ENCODE measurements at regions not wholly inside any gene's neighbourhood (a gene's known extent, or its start where the extent isn't known, plus 50 kb on each side); places are given as distances from the start of the nearest gene placed in this dataset.

DNA sequence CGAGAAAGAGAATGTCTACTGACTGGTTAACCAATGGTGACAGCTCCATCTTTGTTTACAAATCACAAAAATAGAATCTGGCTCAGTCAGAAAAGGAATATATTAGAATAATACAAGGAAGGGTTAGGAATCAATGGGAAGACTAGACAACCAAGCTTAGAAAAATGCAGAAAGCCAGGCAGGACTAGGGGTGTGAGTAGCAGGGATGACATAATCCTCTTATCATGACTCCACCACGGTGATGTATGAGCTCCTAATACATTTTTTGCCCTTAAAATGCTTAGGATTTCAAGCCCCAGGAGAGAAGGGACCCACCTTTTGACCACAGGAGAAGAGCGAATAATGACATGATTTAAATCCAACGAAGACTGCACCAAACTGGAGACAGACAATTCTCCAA is 252.3 kb downstream of the CHD9NB start:
- DNase-seq (ENCODE audit: low spot score) (no peak), ATAC-seq (no peak)
- H3K36me3 Mint-ChIP-seq = no peaks in the 10 kb centered on the region
- H3K9me3 Mint-ChIP-seq = peaks cover 32% of the 10 kb centered on the region
- TF ChIP-seq GTF2I (CRISPR knock-in tag; conservative IDR thresholded peaks at IDR 0.05) (no peak), CREM (CRISPR knock-in tag; IDR thresholded peaks at IDR 0.05) (no peak), NFYB (CRISPR knock-in tag; conservative IDR thresholded peaks at IDR 0.05; ENCODE audit: low read depth) (no peak), ZBTB21 (CRISPR knock-in tag; IDR thresholded peaks at IDR 0.05; ENCODE audit: borderline replicate concordance) (no peak), OVOL2 (CRISPR knock-in tag; IDR thresholded peaks at IDR 0.05; ENCODE audit: borderline replicate concordance) (no peak), NR2C2 (CRISPR knock-in tag; IDR thresholded peaks at IDR 0.05) (no peak), PRRX2 (CRISPR knock-in tag; IDR thresholded peaks at IDR 0.05) (no peak), ZNF532 (CRISPR knock-in tag; IDR thresholded peaks at IDR 0.05; ENCODE audit: borderline replicate concordance) (no peak), TP53 (CRISPR knock-in tag; IDR thresholded peaks at IDR 0.05) (no peak)
- TF ChIP-seq, protein P1, sequence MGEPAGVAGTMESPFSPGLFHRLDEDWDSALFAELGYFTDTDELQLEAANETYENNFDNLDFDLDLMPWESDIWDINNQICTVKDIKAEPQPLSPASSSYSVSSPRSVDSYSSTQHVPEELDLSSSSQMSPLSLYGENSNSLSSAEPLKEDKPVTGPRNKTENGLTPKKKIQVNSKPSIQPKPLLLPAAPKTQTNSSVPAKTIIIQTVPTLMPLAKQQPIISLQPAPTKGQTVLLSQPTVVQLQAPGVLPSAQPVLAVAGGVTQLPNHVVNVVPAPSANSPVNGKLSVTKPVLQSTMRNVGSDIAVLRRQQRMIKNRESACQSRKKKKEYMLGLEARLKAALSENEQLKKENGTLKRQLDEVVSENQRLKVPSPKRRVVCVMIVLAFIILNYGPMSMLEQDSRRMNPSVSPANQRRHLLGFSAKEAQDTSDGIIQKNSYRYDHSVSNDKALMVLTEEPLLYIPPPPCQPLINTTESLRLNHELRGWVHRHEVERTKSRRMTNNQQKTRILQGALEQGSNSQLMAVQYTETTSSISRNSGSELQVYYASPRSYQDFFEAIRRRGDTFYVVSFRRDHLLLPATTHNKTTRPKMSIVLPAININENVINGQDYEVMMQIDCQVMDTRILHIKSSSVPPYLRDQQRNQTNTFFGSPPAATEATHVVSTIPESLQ (CRISPR knock-in tag; IDR thresholded peaks at IDR 0.05) = no peak
- TF ChIP-seq, protein P2, sequence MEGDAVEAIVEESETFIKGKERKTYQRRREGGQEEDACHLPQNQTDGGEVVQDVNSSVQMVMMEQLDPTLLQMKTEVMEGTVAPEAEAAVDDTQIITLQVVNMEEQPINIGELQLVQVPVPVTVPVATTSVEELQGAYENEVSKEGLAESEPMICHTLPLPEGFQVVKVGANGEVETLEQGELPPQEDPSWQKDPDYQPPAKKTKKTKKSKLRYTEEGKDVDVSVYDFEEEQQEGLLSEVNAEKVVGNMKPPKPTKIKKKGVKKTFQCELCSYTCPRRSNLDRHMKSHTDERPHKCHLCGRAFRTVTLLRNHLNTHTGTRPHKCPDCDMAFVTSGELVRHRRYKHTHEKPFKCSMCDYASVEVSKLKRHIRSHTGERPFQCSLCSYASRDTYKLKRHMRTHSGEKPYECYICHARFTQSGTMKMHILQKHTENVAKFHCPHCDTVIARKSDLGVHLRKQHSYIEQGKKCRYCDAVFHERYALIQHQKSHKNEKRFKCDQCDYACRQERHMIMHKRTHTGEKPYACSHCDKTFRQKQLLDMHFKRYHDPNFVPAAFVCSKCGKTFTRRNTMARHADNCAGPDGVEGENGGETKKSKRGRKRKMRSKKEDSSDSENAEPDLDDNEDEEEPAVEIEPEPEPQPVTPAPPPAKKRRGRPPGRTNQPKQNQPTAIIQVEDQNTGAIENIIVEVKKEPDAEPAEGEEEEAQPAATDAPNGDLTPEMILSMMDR (IDR thresholded peaks at IDR 0.05) = no peak
- CTCF ChIA-PET = no interaction called here
- H3K4me3 Mint-ChIP-seq = no peak overlapping the region
- POLR2A ChIA-PET = no interaction called here
- H3K27me3 Mint-ChIP-seq (ENCODE audit: low read depth) = no peaks in the 10 kb centered on the region
- peaks cover 31% of the 10 kb centered on the region for H3K4me1 Mint-ChIP-seq
- no peak overlapping the region for H3K27ac Mint-ChIP-seq

DNA sequence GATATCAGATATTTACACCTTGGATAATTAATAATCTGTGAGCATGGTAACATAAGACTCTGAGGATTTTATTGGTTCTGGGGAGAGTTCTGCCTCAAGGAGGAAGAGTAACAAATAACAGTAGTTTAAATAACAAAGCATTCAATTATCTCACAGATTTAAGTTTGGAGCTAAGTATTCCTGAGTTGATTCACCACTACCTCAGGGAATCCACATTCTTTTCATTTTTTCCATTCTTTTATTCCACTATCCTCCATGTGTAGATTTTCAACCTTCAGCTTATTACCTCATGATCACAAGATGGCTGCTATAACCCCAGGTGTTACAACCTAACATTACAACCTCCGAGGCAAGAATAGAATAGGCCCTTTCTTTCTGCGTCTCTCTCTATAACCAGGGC is 252.2 kb upstream of the TOX3 start:
- ChIA-PET POLR2A (no interaction called here), CTCF (interaction anchor here (0.7 kb wide), 2 partner anchors 11 to 114 kb away, joined by 3 read pairs; no protein-coding TSS in a partner anchor)
- H3K27ac Mint-ChIP-seq = peak overlapping the region; percentile 67; the same call in 1 of the 2 replicates
- H3K4me1 Mint-ChIP-seq = peaks cover 31% of the 10 kb centered on the region
- no peak for DNase-seq (ENCODE audit: low spot score)
- no peaks in the 10 kb centered on the region for H3K27me3 Mint-ChIP-seq (ENCODE audit: low read depth)
- TF ChIP-seq CREM (CRISPR knock-in tag; IDR thresholded peaks at IDR 0.05) = no peak
- TF ChIP-seq, protein P3, sequence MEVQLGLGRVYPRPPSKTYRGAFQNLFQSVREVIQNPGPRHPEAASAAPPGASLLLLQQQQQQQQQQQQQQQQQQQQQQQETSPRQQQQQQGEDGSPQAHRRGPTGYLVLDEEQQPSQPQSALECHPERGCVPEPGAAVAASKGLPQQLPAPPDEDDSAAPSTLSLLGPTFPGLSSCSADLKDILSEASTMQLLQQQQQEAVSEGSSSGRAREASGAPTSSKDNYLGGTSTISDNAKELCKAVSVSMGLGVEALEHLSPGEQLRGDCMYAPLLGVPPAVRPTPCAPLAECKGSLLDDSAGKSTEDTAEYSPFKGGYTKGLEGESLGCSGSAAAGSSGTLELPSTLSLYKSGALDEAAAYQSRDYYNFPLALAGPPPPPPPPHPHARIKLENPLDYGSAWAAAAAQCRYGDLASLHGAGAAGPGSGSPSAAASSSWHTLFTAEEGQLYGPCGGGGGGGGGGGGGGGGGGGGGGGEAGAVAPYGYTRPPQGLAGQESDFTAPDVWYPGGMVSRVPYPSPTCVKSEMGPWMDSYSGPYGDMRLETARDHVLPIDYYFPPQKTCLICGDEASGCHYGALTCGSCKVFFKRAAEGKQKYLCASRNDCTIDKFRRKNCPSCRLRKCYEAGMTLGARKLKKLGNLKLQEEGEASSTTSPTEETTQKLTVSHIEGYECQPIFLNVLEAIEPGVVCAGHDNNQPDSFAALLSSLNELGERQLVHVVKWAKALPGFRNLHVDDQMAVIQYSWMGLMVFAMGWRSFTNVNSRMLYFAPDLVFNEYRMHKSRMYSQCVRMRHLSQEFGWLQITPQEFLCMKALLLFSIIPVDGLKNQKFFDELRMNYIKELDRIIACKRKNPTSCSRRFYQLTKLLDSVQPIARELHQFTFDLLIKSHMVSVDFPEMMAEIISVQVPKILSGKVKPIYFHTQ (CRISPR knock-in tag; IDR thresholded peaks at IDR 0.05) = no peak
- TF ChIP-seq GTF2I (CRISPR knock-in tag; conservative IDR thresholded peaks at IDR 0.05) = 0 out of 2 replicates have a peak, but pooled peaks have one; percentile 6
- no peak for TF ChIP-seq EMX1 (CRISPR knock-in tag; IDR thresholded peaks at IDR 0.05)
- TF ChIP-seq ESRRA (CRISPR knock-in tag; IDR thresholded peaks at IDR 0.05; ENCODE audit: borderline replicate concordance) = no peak
- no peak for TF ChIP-seq ZNF281 (CRISPR knock-in tag; IDR thresholded peaks at IDR 0.05)
- TF ChIP-seq ELF4 (CRISPR knock-in tag; IDR thresholded peaks at IDR 0.05; ENCODE audit: low read depth) = no peak
- H3K36me3 Mint-ChIP-seq = peaks cover 10% of the 10 kb centered on the region
- peaks cover 33% of the 10 kb centered on the region for H3K9me3 Mint-ChIP-seq
- H3K4me3 Mint-ChIP-seq = no peak overlapping the region
- peak; percentile 70 for ATAC-seq

Data from WTC11 (cell line).